Activated B cell treated with CpG ODN at 0.5 μM for 24 hours (primary cell): ENCODE measurements at regions not wholly inside any gene's neighbourhood (a gene's known extent, or its start where the extent isn't known, plus 50 kb on each side); places are given as distances from the start of the nearest gene placed in this dataset.

Experiments used
- ATAC-seq: fragments of 200-7000 bp; cut with Tn5 transposase; one replicate; pipeline ENCODE4 v1.10.0; 2021; ENCODE audit warnings: low read depth, mild to moderate bottlenecking, moderate library complexity
- CTCF ChIA-PET: fragments of 350-600 bp; sonication (Branson Sonifier 250); formaldehyde crosslinking; loops from one replicate; lab custom pipeline; 2021; ENCODE audit warnings: antibody characterized with exemption; lab: Charles Lee
- POLR2A ChIA-PET: fragments of 350-600 bp; sonication (Branson Sonifier 250); formaldehyde crosslinking; loops from one replicate; lab custom pipeline; 2021; ENCODE audit warnings: antibody characterized with exemption; lab: Charles Lee
- DNase-seq: peaks from one replicate; pipeline ENCODE4 v3.0.0; 2022
- H3K27ac Mint-ChIP-seq: one replicate; pipeline ENCODE4 v1.8.0; 2020; ENCODE audit warnings: mixed read lengths
- H3K27me3 Mint-ChIP-seq: one replicate; pipeline ENCODE4 v1.8.0; 2021; ENCODE audit warnings: mixed read lengths
- H3K36me3 Mint-ChIP-seq: one replicate; pipeline ENCODE4 v1.8.0; 2021; ENCODE audit warnings: low read depth, mixed read lengths
- H3K4me1 Mint-ChIP-seq: one replicate; pipeline ENCODE4 v1.8.0; 2021; ENCODE audit warnings: mixed read lengths
- H3K4me3 Mint-ChIP-seq: one replicate; pipeline ENCODE4 v1.8.0; 2020; ENCODE audit warnings: mild to moderate bottlenecking, mixed read lengths
- H3K9me3 Mint-ChIP-seq: one replicate; pipeline ENCODE4 v1.8.0; 2020; ENCODE audit warnings: mixed read lengths
- intact Hi-C: fragments of 100-400 bp; cut with micrococcal nuclease; formaldehyde crosslinking; loops from one replicate; pipeline ENCODE4 v1.15.1; 2024
- TF ChIP-seq, protein P1 (sequence below): fragments of 200-600 bp; IDR thresholded peaks from one replicate; pipeline ENCODE4 v1.8.0; 2022; ENCODE audit warnings: antibody characterized with exemption, mild to moderate bottlenecking

DNA sequence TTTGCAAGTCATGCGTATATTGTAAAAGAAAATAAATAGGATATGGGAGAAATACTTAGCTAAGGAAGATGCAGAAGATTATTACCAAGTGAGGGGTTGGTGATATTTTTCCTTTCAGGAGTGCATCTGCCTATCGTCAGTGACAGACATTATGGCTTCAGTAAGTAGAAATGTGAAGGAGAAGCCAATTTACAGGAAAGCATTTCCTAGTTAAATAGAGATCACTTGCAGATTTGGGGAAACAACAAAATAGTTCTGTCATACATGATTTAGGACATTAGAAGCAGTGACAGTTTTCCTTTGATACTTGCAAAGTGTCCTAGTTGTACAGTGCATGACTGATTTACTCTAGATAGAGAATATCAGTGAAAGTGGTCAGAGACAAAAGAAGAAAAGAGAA, 747.8 kb upstream of the KLHL1 start:
- Mint-ChIP-seq H3K4me1 (no peaks in the 10 kb centered on the region), H3K27me3 (no peaks in the 10 kb centered on the region), H3K27ac (no peak overlapping the region), H3K4me3 (no peak overlapping the region), H3K36me3 (no peaks in the 10 kb centered on the region), H3K9me3 (peaks cover 8% of the 10 kb centered on the region)
- ChIA-PET CTCF (no interaction called here), POLR2A (no interaction called here)
- DNase-seq = no peak
- intact Hi-C loops = no loop called here
- ATAC-seq = no peak
- TF ChIP-seq, protein P1, sequence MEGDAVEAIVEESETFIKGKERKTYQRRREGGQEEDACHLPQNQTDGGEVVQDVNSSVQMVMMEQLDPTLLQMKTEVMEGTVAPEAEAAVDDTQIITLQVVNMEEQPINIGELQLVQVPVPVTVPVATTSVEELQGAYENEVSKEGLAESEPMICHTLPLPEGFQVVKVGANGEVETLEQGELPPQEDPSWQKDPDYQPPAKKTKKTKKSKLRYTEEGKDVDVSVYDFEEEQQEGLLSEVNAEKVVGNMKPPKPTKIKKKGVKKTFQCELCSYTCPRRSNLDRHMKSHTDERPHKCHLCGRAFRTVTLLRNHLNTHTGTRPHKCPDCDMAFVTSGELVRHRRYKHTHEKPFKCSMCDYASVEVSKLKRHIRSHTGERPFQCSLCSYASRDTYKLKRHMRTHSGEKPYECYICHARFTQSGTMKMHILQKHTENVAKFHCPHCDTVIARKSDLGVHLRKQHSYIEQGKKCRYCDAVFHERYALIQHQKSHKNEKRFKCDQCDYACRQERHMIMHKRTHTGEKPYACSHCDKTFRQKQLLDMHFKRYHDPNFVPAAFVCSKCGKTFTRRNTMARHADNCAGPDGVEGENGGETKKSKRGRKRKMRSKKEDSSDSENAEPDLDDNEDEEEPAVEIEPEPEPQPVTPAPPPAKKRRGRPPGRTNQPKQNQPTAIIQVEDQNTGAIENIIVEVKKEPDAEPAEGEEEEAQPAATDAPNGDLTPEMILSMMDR = no peak

DNA sequence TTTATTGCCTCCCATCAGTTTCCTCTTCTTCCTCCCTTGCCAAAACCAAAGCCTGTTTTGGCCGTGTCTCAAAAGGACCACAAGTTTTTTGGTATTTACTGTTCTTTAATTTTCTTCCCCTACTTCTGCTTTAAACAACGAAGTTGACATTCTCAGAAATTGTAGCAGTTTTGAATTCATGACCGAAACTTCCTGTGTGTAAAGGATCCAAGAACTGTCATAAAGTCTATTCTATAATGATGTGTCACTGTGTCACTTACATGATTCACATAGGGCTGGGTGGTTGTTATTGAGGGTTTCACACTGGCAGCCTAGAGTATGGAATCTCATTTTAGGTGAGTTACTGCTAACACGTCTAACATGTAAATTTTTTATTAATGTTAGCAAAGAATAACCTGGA, 741.0 kb upstream of the KLHL1 start:
- H3K4me1 Mint-ChIP-seq = no peaks in the 10 kb centered on the region
- H3K27me3 Mint-ChIP-seq = no peaks in the 10 kb centered on the region
- peaks cover 7% of the 10 kb centered on the region for H3K9me3 Mint-ChIP-seq
- no peak overlapping the region for H3K4me3 Mint-ChIP-seq
- CTCF ChIA-PET = no interaction called here
- ATAC-seq = no peak
- DNase-seq = no peak
- TF ChIP-seq, protein P1 = no peak
- POLR2A ChIA-PET = no interaction called here
- no peaks in the 10 kb centered on the region for H3K36me3 Mint-ChIP-seq
- H3K27ac Mint-ChIP-seq = no peak overlapping the region
- intact Hi-C loops = no loop called here

DNA sequence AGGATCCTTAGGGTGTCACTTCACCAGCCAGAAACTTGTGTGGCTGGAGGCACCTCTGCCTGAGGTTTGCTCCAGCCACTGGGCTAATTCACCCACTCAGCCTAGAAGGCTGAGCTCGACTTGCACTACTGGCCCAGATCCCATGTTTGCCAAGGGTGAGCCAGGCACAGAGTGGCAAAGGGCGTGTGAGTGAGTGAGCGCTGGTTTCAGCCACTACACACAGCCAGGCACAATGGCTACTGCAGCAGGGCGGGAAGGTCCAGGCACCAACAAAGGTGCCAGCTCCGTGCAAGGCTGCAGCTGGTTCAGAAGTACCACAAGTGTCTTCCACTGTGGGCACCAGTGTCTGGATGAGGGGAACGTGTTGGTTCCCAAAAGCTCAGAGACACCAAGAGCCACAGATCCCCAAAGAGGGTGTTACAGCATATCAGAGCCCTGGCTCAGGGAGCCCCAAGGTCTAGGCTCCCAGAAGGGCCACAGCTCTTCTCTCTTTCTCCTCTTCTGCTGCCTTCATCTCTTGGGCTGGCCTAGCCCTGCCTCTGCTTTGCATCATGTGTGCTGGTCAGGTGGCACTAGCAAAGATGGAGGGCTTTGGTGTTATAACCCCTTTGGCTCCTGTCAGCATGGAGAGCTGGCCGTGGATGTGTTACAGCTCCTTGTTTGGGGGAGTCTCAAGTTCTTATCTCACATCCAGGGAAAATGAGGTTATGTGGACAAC, 736.3 kb upstream of the KLHL1 start:
- POLR2A ChIA-PET = no interaction called here
- peaks cover 4% of the 10 kb centered on the region for H3K9me3 Mint-ChIP-seq

GRCh38 chr13:70842062-70842644, 733.9 kb upstream of the KLHL1 start:
- Mint-ChIP-seq H3K4me1 (no peaks in the 10 kb centered on the region), H3K27ac (no peak overlapping the region), H3K9me3 (peaks cover 4% of the 10 kb centered on the region), H3K27me3 (no peaks in the 10 kb centered on the region), H3K36me3 (no peaks in the 10 kb centered on the region), H3K4me3 (no peak overlapping the region)
- TF ChIP-seq, protein P1 = no peak
- ATAC-seq = no peak
- DNase-seq = no peak
- ChIA-PET POLR2A (no interaction called here), CTCF (no interaction called here)
- intact Hi-C loops = no loop called here

More for the DNA sequence above, 736.3 kb upstream of the KLHL1 start:
- TF ChIP-seq, protein P1 = no peak
- no peak overlapping the region for H3K27ac Mint-ChIP-seq
- no peak overlapping the region for H3K4me3 Mint-ChIP-seq
- H3K27me3 Mint-ChIP-seq = no peaks in the 10 kb centered on the region
- no peak for ATAC-seq
- DNase-seq = no peak
- H3K4me1 Mint-ChIP-seq = no peaks in the 10 kb centered on the region
- no peaks in the 10 kb centered on the region for H3K36me3 Mint-ChIP-seq
- CTCF ChIA-PET = no interaction called here
- intact Hi-C loops = no loop called here

GRCh38 chr13:70841240-70842061, 733.2 kb upstream of the KLHL1 start:
- no peak for ATAC-seq
- Mint-ChIP-seq H3K27ac (no peak overlapping the region), H3K36me3 (no peaks in the 10 kb centered on the region), H3K4me1 (no peaks in the 10 kb centered on the region), H3K27me3 (no peaks in the 10 kb centered on the region), H3K4me3 (no peak overlapping the region), H3K9me3 (peaks cover 4% of the 10 kb centered on the region)
- no peak for DNase-seq
- intact Hi-C loops = no loop called here
- ChIA-PET POLR2A (no interaction called here), CTCF (no interaction called here)
- TF ChIP-seq, protein P1 = no peak
